ENCODE measurements at regions not wholly inside any gene's neighbourhood (a gene's known extent, or its start where the extent isn't known, plus 50 kb on each side); places are given as distances from the start of the nearest gene placed in this dataset.

GRCh38 chr6:33950891-33951889 lies 147.4 kb upstream of the MLN start:
- no peak overlapping the region for H3K4me3 ChIP-seq (ENCODE audit: low read depth, low read length)
- TF ChIP-seq CTCF (IDR thresholded peaks at IDR 0.05; ENCODE audit: borderline replicate concordance, insufficient read depth, low read depth, low read length), result no peak

- no peak for TF ChIP-seq CTCF (IDR thresholded peaks at IDR 0.05; ENCODE audit: borderline replicate concordance, insufficient read depth, low read depth, low read length)
- H3K4me3 ChIP-seq (ENCODE audit: low read depth, low read length), result no peak overlapping the region
These were observed 146.7 kb upstream of the MLN start for GRCh38 chr6:33950472-33950881.

GRCh38 chr6:33949877-33950435 lies 146.2 kb upstream of the MLN start:
- H3K4me3 ChIP-seq (ENCODE audit: low read depth, low read length), result no peak overlapping the region
- no peak for TF ChIP-seq CTCF (IDR thresholded peaks at IDR 0.05; ENCODE audit: borderline replicate concordance, insufficient read depth, low read depth, low read length)

- no peak for TF ChIP-seq CTCF (IDR thresholded peaks at IDR 0.05; ENCODE audit: borderline replicate concordance, insufficient read depth, low read depth, low read length)
- no peak overlapping the region for H3K4me3 ChIP-seq (ENCODE audit: low read depth, low read length)
These were observed 145.3 kb upstream of the MLN start for GRCh38 chr6:33949111-33949510.

- no peak overlapping the region for H3K4me3 ChIP-seq (ENCODE audit: low read depth, low read length)
These were observed 144.3 kb upstream of the MLN start for GRCh38 chr6:33947916-33948594.

GRCh38 chr6:33947047-33947446 lies 143.2 kb upstream of the MLN start:
- no peak overlapping the region for H3K4me3 ChIP-seq (ENCODE audit: low read depth, low read length)
- TF ChIP-seq CTCF (IDR thresholded peaks at IDR 0.05; ENCODE audit: borderline replicate concordance, insufficient read depth, low read depth, low read length), result no peak

More at GRCh38 chr6:33947916-33948594, 144.3 kb upstream of the MLN start:
- TF ChIP-seq CTCF (IDR thresholded peaks at IDR 0.05; ENCODE audit: borderline replicate concordance, insufficient read depth, low read depth, low read length), result no peak

Data from GM12875 (cell line).